Astrocyte of the spinal cord (primary cell): ENCODE measurements at regions not wholly inside any gene's neighbourhood (a gene's known extent, or its start where the extent isn't known, plus 50 kb on each side); places are given as distances from the start of the nearest gene placed in this dataset.
"Not testable (repeated sequence)": the region's sequence is repeated elsewhere in the genome, so short reads cannot be mapped to it uniquely, and the experiment has no call there.

Source experiments
- DNase-seq: peaks from one replicate; pipeline ENCODE4 v3.0.0; 2011; ENCODE audit warnings: low read depth, low spot score
- H3K4me3 ChIP-seq: 2 replicates; pipeline ENCODE4 v1.5.1; 2011; ENCODE audit warnings: low read depth, mild to moderate bottlenecking, low read length, moderate library complexity
- CTCF ChIP-seq: IDR thresholded peaks from 2 replicates; pipeline ENCODE4 v1.5.1; 2012; ENCODE audit warnings: low read depth, mild to moderate bottlenecking, low read length, inconsistent platforms
- in situ Hi-C: cut with HindIII; loops from 2 replicates; pipeline ENCODE4 v1.10.0; 2017; ENCODE audit warnings: low sequenced_read_pairs

GRCh38 chr2:67616749-67617148 is 219.6 kb downstream of the ETAA1 start:
- peak; percentile 72 for DNase-seq
- no peak overlapping the region for H3K4me3 ChIP-seq
- in situ Hi-C loops = no loop called here
- no peak for TF ChIP-seq CTCF

GRCh38 chr2:67619204-67619603 is 222.1 kb downstream of the ETAA1 start:
- H3K4me3 ChIP-seq = no peak overlapping the region
- DNase-seq = no peak
- in situ Hi-C loops = no loop called here
- no peak for TF ChIP-seq CTCF

- H3K4me3 ChIP-seq, DNase-seq, in situ Hi-C loops: not testable (repeated sequence)
Measured at GRCh38 chr2:67623741-67624140, 226.6 kb downstream of the ETAA1 start.

- DNase-seq = no peak
Measured at GRCh38 chr2:67625178-67625577, 228.0 kb downstream of the ETAA1 start.

GRCh38 chr2:67625690-67626475 is 228.8 kb downstream of the ETAA1 start:
- in situ Hi-C loops = no loop called here
- no peak for TF ChIP-seq CTCF
- peak; percentile 76 for DNase-seq
- H3K4me3 ChIP-seq = no peak overlapping the region

More at GRCh38 chr2:67625178-67625577, 228.0 kb downstream of the ETAA1 start:
- in situ Hi-C loops = no loop called here
- no peak for TF ChIP-seq CTCF
- no peak overlapping the region for H3K4me3 ChIP-seq

- in situ Hi-C loops = no loop called here
- no peak overlapping the region for H3K4me3 ChIP-seq
- DNase-seq = peak; percentile 81
- TF ChIP-seq CTCF = no peak
Measured at GRCh38 chr2:67626656-67627055, 229.5 kb downstream of the ETAA1 start.

- no peak for TF ChIP-seq CTCF
- in situ Hi-C loops = no loop called here
- no peak overlapping the region for H3K4me3 ChIP-seq
- DNase-seq = no peak
Measured at GRCh38 chr2:67627456-67628207, 230.5 kb downstream of the ETAA1 start.
